Type B pancreatic cell (in vitro differentiated cells): ENCODE measurements at regions not wholly inside any gene's neighbourhood (a gene's known extent, or its start where the extent isn't known, plus 50 kb on each side); places are given as distances from the start of the nearest gene placed in this dataset.

Source experiments
- DNase-seq: peaks from one replicate; pipeline ENCODE4 v3.0.0; 2021; ENCODE audit warnings: mixed read lengths; ENCODE audit not compliant: unreplicated experiment; ENCODE audit errors: extremely low spot score
- H3K27ac Mint-ChIP-seq: 2 replicates; pipeline ENCODE4 v1.8.0; 2021; ENCODE audit warnings: mild to moderate bottlenecking, mixed read lengths
- H3K27me3 Mint-ChIP-seq: 2 replicates; pipeline ENCODE4 v1.8.0; 2021; ENCODE audit warnings: mixed read lengths
- H3K36me3 Mint-ChIP-seq: 2 replicates; pipeline ENCODE4 v1.8.0; 2021; ENCODE audit warnings: mixed read lengths
- H3K4me1 Mint-ChIP-seq: one replicate; pipeline ENCODE4 v1.8.0; 2021; ENCODE audit warnings: mixed read lengths; ENCODE audit not compliant: unreplicated experiment
- H3K4me3 Mint-ChIP-seq: 2 replicates; pipeline ENCODE4 v1.8.0; 2021; ENCODE audit warnings: mild to moderate bottlenecking, mixed read lengths
- H3K9me3 Mint-ChIP-seq: 2 replicates; pipeline ENCODE4 v1.8.0; 2021; ENCODE audit warnings: mixed read lengths
- TF ChIP-seq, protein P1 (sequence below): fragments of 200-600 bp; sonication (generic); conservative IDR thresholded peaks from 2 replicates; pipeline ENCODE4 v1.5.0; 2021; ENCODE audit warnings: antibody characterized with exemption, mild to moderate bottlenecking

DNA sequence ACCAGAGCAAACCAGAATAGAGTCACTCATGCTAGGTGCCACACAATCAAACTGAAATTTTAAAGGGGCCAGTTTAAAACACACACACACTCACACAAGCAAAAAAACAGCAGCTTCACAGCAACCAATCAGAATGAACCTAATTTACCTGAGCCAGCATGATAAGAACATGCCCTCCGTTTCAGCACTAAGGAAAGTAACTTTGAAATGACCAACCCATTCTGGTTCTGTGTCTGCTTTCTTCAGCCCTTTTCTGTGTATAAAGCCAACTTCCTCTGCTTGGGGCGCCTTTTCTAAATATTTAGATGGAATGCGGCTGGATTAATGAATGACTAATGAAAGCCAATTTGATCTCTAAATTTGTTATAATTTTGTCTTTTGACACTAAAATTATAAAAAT lies 629.1 kb downstream of the ZEB2 start:
- TF ChIP-seq, protein P1, sequence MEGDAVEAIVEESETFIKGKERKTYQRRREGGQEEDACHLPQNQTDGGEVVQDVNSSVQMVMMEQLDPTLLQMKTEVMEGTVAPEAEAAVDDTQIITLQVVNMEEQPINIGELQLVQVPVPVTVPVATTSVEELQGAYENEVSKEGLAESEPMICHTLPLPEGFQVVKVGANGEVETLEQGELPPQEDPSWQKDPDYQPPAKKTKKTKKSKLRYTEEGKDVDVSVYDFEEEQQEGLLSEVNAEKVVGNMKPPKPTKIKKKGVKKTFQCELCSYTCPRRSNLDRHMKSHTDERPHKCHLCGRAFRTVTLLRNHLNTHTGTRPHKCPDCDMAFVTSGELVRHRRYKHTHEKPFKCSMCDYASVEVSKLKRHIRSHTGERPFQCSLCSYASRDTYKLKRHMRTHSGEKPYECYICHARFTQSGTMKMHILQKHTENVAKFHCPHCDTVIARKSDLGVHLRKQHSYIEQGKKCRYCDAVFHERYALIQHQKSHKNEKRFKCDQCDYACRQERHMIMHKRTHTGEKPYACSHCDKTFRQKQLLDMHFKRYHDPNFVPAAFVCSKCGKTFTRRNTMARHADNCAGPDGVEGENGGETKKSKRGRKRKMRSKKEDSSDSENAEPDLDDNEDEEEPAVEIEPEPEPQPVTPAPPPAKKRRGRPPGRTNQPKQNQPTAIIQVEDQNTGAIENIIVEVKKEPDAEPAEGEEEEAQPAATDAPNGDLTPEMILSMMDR, result no peak
- Mint-ChIP-seq H3K36me3 (no peaks in the 10 kb centered on the region), H3K4me1 (no peaks in the 10 kb centered on the region), H3K4me3 (no peak overlapping the region), H3K27ac (no peak overlapping the region), H3K27me3 (peaks cover 12% of the 10 kb centered on the region), H3K9me3 (no peaks in the 10 kb centered on the region)
- DNase-seq, result no peak

DNA sequence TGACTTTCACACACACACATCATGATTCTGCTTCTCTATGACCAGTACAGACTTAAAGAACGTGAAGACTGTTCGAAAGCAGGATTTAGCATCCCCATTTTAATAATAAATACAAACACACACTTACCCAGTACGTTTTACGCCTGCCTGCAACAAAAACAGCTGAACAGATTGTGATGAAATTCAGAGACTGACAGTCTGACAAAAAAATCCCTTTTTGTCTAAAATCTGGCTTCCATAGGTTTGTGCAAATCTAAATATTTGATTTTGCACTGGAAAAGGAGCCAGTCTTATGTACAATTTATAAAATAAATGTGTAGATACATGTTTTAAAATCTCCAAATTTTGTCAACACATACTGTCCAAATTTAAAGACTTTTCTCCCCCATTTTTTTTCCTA lies 630.7 kb downstream of the ZEB2 start:
- no peak for DNase-seq
- Mint-ChIP-seq H3K4me3 (no peak overlapping the region), H3K9me3 (no peaks in the 10 kb centered on the region), H3K36me3 (no peaks in the 10 kb centered on the region), H3K4me1 (no peaks in the 10 kb centered on the region), H3K27me3 (peaks cover 12% of the 10 kb centered on the region), H3K27ac (no peak overlapping the region)
- TF ChIP-seq, protein P1, result no peak

DNA sequence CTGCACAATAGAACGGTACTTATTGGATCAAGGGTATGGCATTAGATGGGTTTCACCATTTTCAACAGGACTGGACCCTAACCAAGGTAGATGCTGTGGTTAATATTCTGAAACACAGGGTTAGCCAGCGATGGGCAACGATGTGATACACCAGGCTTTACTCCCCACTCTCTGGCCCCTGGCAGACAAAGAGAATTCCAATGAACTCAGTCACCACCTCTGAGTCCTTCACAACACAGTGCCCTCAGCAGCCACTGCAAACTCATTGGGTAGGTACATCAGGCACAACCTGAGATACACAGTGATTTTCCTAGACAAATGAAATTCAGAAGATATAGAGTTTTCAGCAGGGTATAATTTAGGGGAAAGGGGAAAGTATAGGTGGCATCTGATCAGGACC lies 634.5 kb downstream of the ZEB2 start:
- H3K27me3 Mint-ChIP-seq, result no peaks in the 10 kb centered on the region
- H3K9me3 Mint-ChIP-seq, result peaks cover 8% of the 10 kb centered on the region
- no peak overlapping the region for H3K27ac Mint-ChIP-seq
- no peak overlapping the region for H3K4me3 Mint-ChIP-seq
- TF ChIP-seq, protein P1, result no peak
- no peaks in the 10 kb centered on the region for H3K36me3 Mint-ChIP-seq
- no peaks in the 10 kb centered on the region for H3K4me1 Mint-ChIP-seq
- DNase-seq, result no peak

DNA sequence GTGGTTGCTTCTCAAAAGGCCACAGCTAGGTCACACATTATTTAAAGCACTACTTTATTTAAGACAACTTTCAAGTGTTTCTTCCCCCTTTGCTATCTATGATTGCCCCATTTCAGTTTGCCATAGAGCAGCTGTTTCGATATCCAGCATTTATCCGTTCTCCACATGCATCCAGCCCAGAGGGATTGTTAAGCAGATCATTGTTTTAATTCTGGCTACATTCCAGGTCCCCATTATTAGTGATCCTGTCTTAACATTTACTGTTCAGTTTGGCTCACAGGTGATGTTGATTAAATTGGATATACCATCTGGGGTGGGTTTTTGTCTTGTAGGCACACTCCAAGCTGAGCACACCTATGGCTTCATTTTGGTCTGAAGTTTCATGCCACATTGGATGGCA lies 638.7 kb downstream of the ZEB2 start:
- peaks cover 8% of the 10 kb centered on the region for H3K9me3 Mint-ChIP-seq
- DNase-seq, result no peak
- no peaks in the 10 kb centered on the region for H3K36me3 Mint-ChIP-seq
- H3K4me3 Mint-ChIP-seq, result no peak overlapping the region
- peaks cover 7% of the 10 kb centered on the region for H3K4me1 Mint-ChIP-seq
- no peak overlapping the region for H3K27ac Mint-ChIP-seq
- H3K27me3 Mint-ChIP-seq, result no peaks in the 10 kb centered on the region
- TF ChIP-seq, protein P1, result no peak

DNA sequence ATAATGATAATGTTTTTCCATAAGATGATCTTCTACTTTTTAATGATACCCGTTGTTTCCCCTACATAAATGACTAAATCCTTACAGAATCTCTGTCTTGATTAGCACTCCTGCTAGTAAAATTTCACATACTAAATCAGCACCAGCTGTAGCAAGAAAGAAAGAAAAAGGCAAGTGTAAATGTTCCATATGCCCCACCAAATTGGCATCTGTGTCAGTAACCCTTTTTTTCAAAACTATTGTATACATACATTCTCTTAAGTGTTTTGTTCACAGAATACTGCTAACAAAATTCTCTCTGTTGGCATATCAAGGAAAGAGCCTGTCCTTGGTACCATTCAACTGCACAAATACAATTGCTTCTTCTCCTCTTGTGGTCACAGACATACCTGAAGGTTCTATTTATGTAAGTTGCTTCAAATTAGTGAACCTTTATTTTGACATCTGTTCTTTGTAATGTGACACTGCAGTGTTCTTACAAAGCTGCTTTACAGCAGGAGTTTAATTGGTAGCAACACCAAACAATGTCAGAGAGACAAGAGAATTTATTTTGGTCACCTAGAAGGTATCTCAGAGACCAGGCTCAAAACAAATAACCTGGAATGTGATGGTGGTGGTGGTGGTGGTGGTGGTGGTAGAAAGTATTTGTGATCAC lies 641.9 kb downstream of the ZEB2 start:
- TF ChIP-seq, protein P1, result no peak
- Mint-ChIP-seq H3K27ac (no peak overlapping the region), H3K9me3 (peaks cover 17% of the 10 kb centered on the region), H3K4me1 (peaks cover 7% of the 10 kb centered on the region), H3K4me3 (no peak overlapping the region), H3K27me3 (no peaks in the 10 kb centered on the region), H3K36me3 (no peaks in the 10 kb centered on the region)
- no peak for DNase-seq

DNA sequence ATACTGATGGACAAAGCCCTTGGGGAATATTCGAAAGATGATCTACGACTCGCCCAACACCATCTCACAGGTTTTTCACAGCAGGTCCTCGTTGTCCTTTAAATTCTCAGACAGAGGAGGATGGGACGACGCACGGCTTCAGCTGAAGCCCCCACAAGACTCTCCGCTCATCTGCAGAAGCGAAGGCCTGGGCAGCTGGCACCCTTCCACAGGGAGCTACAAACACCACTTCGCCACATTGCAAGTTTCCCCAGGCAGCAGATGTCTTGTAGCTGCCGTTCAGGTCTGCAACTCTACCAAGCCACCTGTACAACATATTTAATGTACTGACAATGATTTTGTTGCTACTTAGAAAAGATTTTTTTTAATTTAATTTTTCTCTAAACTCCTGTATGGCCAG lies 642.9 kb downstream of the ZEB2 start:
- H3K27me3 Mint-ChIP-seq, result no peaks in the 10 kb centered on the region
- TF ChIP-seq, protein P1, result no peak
- DNase-seq, result no peak
- H3K4me1 Mint-ChIP-seq, result peaks cover 7% of the 10 kb centered on the region
- no peaks in the 10 kb centered on the region for H3K36me3 Mint-ChIP-seq
- no peak overlapping the region for H3K27ac Mint-ChIP-seq
- no peak overlapping the region for H3K4me3 Mint-ChIP-seq
- H3K9me3 Mint-ChIP-seq, result peaks cover 17% of the 10 kb centered on the region
